Adrenal gland (tissue), 5 donors: ENCODE measurements at regions not wholly inside any gene's neighbourhood (a gene's known extent, or its start where the extent isn't known, plus 50 kb on each side); places are given as distances from the start of the nearest gene placed in this dataset.

Experiments used
- POLR2A ChIP-seq, 2 donors: fragments of 450-650 bp; IDR thresholded peaks; one replicate each; pipeline ENCODE4 v1.6.1; 2017; ENCODE audit warnings: antibody characterized with exemption in 2 of 2, mild to moderate bottlenecking in 2 of 2, moderate library complexity in 1 of 2
- TF ChIP-seq, protein P1 (sequence below), 6 experiments: fragments of 450-650 bp in 4 of 6; fragments of 200-600 bp in 2 of 6; sonication (generic) in 1 of 6; IDR thresholded peaks; 1 replicate in 5 of 6; 2 replicates in 1 of 6; pipeline versions ENCODE4 v1.5.1 to v1.8.0; 2016 to 2021; ENCODE audit warnings: antibody characterized with exemption in 6 of 6, mild to moderate bottlenecking in 2 of 6, moderate library complexity in 1 of 6
- donor health status: DM: no; HTN: no; CAD: no.

DNA sequence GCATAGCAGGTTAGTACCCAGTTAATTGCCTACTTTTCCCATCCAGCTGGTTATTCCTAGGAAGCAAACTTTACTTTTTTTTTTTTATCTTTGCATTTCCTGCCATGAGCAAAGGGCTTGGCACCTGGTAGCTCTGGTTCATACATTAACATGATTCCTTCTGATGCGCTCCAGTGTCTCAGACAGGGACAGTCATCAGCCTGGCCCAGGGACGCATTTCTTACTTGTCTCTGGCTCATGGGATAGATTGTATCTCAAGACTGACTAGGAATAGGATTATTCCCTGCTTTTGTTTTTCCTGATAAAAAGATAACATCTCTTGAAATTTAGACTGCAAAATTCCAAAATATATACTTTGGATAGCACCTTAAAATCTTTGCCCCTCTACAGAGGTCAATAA is 571.5 kb upstream of the TENM3 start:
- TF ChIP-seq, protein P1, sequence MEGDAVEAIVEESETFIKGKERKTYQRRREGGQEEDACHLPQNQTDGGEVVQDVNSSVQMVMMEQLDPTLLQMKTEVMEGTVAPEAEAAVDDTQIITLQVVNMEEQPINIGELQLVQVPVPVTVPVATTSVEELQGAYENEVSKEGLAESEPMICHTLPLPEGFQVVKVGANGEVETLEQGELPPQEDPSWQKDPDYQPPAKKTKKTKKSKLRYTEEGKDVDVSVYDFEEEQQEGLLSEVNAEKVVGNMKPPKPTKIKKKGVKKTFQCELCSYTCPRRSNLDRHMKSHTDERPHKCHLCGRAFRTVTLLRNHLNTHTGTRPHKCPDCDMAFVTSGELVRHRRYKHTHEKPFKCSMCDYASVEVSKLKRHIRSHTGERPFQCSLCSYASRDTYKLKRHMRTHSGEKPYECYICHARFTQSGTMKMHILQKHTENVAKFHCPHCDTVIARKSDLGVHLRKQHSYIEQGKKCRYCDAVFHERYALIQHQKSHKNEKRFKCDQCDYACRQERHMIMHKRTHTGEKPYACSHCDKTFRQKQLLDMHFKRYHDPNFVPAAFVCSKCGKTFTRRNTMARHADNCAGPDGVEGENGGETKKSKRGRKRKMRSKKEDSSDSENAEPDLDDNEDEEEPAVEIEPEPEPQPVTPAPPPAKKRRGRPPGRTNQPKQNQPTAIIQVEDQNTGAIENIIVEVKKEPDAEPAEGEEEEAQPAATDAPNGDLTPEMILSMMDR (IDR thresholded peaks at IDR 0.05), result no peak
- TF ChIP-seq POLR2A (IDR thresholded peaks at IDR 0.05), result no peak
